ENCODE measurements at regions not wholly inside any gene's neighbourhood (a gene's known extent, or its start where the extent isn't known, plus 50 kb on each side); places are given as distances from the start of the nearest gene placed in this dataset.
"Not testable (repeated sequence)": the region's sequence is repeated elsewhere in the genome, so short reads cannot be mapped to it uniquely, and the experiment has no call there.

- TF ChIP-seq GATA1 (IDR thresholded peaks at IDR 0.05; ENCODE audit: low read depth, low read length): no peak
- TF ChIP-seq POLR2A (IDR thresholded peaks at IDR 0.05; ENCODE audit: low read length): no peak
- DNase-seq: peak in 1 of 2 experiments; percentile 6
These were observed 82.5 kb downstream of the ZNF467 start for GRCh38 chr7:149690688-149691446.

GRCh38 chr7:149689291-149689721, 84.1 kb downstream of the ZNF467 start:
- no peak for TF ChIP-seq POLR2A (IDR thresholded peaks at IDR 0.05; ENCODE audit: low read length)
- TF ChIP-seq GATA1 (IDR thresholded peaks at IDR 0.05; ENCODE audit: low read depth, low read length): no peak
- no peak for DNase-seq

GRCh38 chr7:149688836-149689235, 84.6 kb downstream of the ZNF467 start:
- TF ChIP-seq GATA1 (IDR thresholded peaks at IDR 0.05; ENCODE audit: low read depth, low read length): no peak
- no peak for TF ChIP-seq POLR2A (IDR thresholded peaks at IDR 0.05; ENCODE audit: low read length)
- DNase-seq: no peak

GRCh38 chr7:149687820-149688219, 85.6 kb downstream of the ZNF467 start:
- not testable (repeated sequence) for DNase-seq

- TF ChIP-seq GATA1 (IDR thresholded peaks at IDR 0.05; ENCODE audit: low read depth, low read length) (no peak), POLR2A (IDR thresholded peaks at IDR 0.05; ENCODE audit: low read length) (no peak)
- DNase-seq: no peak
These were observed 86.9 kb downstream of the ZNF467 start for GRCh38 chr7:149686449-149686848.

GRCh38 chr7:149686011-149686410, 87.4 kb downstream of the ZNF467 start:
- no peak for DNase-seq
- TF ChIP-seq POLR2A (IDR thresholded peaks at IDR 0.05; ENCODE audit: low read length) (no peak), GATA1 (IDR thresholded peaks at IDR 0.05; ENCODE audit: low read depth, low read length) (no peak)

GRCh38 chr7:149685455-149685854, 87.9 kb downstream of the ZNF467 start:
- no peak for DNase-seq
- no peak for TF ChIP-seq GATA1 (IDR thresholded peaks at IDR 0.05; ENCODE audit: low read depth, low read length)
- no peak for TF ChIP-seq POLR2A (IDR thresholded peaks at IDR 0.05; ENCODE audit: low read length)

- no peak for DNase-seq
- TF ChIP-seq POLR2A (IDR thresholded peaks at IDR 0.05; ENCODE audit: low read length): no peak
- TF ChIP-seq GATA1 (IDR thresholded peaks at IDR 0.05; ENCODE audit: low read depth, low read length): no peak
These were observed 89.5 kb downstream of the ZNF467 start for GRCh38 chr7:149683898-149684297.

GRCh38 chr7:149683181-149683580, 90.2 kb downstream of the ZNF467 start:
- no peak for DNase-seq
- TF ChIP-seq GATA1 (IDR thresholded peaks at IDR 0.05; ENCODE audit: low read depth, low read length): no peak
- no peak for TF ChIP-seq POLR2A (IDR thresholded peaks at IDR 0.05; ENCODE audit: low read length)

GRCh38 chr7:149682038-149682437, 91.3 kb downstream of the ZNF467 start:
- TF ChIP-seq GATA1 (IDR thresholded peaks at IDR 0.05; ENCODE audit: low read depth, low read length) (no peak), POLR2A (IDR thresholded peaks at IDR 0.05; ENCODE audit: low read length) (no peak)

GRCh38 chr7:149681274-149681673, 92.1 kb downstream of the ZNF467 start:
- TF ChIP-seq GATA1 (IDR thresholded peaks at IDR 0.05; ENCODE audit: low read depth, low read length) (no peak), POLR2A (IDR thresholded peaks at IDR 0.05; ENCODE audit: low read length) (no peak)
- no peak for DNase-seq

More at GRCh38 chr7:149682038-149682437, 91.3 kb downstream of the ZNF467 start:
- DNase-seq: no peak

GRCh38 chr7:149680331-149681025, 92.9 kb downstream of the ZNF467 start:
- TF ChIP-seq POLR2A (IDR thresholded peaks at IDR 0.05; ENCODE audit: low read length): no peak
- no peak for TF ChIP-seq GATA1 (IDR thresholded peaks at IDR 0.05; ENCODE audit: low read depth, low read length)
- no peak for DNase-seq

- not testable (repeated sequence) for DNase-seq
These were observed 98.5 kb downstream of the ZNF467 start for GRCh38 chr7:149674728-149675385.

GRCh38 chr7:149673006-149673405, 100.4 kb downstream of the ZNF467 start:
- DNase-seq: no peak
- no peak for TF ChIP-seq GATA1 (IDR thresholded peaks at IDR 0.05; ENCODE audit: low read depth, low read length)
- TF ChIP-seq POLR2A (IDR thresholded peaks at IDR 0.05; ENCODE audit: low read length): no peak
